ENCODE measurements at regions not wholly inside any gene's neighbourhood (a gene's known extent, or its start where the extent isn't known, plus 50 kb on each side); places are given as distances from the start of the nearest gene placed in this dataset.
"Not testable (repeated sequence)": the region's sequence is repeated elsewhere in the genome, so short reads cannot be mapped to it uniquely, and the experiment has no call there.

- TF ChIP-seq EP300 (IDR thresholded peaks at IDR 0.05; ENCODE audit: borderline replicate concordance in 1 of 2, low read depth in 1 of 2, low read length in 1 of 2), result no peak
- TF ChIP-seq TEAD4 (IDR thresholded peaks at IDR 0.05; ENCODE audit: borderline replicate concordance, insufficient read depth), result no peak
- TF ChIP-seq SMC3 (IDR thresholded peaks at IDR 0.05; ENCODE audit: low read depth, low read length), result peak; percentile 85
- TF ChIP-seq MAX (IDR thresholded peaks at IDR 0.05; ENCODE audit: low read depth), result no peak
- TF ChIP-seq PBX3 (IDR thresholded peaks at IDR 0.05), result no peak
Measured at GRCh38 chr13:46492946-46493345, 60.0 kb upstream of the LRCH1 start (continued).

GRCh38 chr13:46491641-46492040 is 61.3 kb upstream of the LRCH1 start:
- H3K27me3 ChIP-seq (ENCODE audit: insufficient read depth), result no peaks in the 10 kb centered on the region
- H3K4me2 ChIP-seq, result no peak overlapping the region
- no peak overlapping the region for H3K27ac ChIP-seq (ENCODE audit: low read depth in 2 of 2, low read length in 1 of 2)
- H3K9me3 ChIP-seq, result no peaks in the 10 kb centered on the region
- no peaks in the 10 kb centered on the region for H4K20me1 ChIP-seq (ENCODE audit: insufficient read depth)
- no peak overlapping the region for H2AFZ ChIP-seq (ENCODE audit: low read depth)
- WGBS (ENCODE audit: low lambda C conversion rate), result 91% methylated on average over 4 of the region's 4 CpGs
- no peaks in the 10 kb centered on the region for H3K9me2 ChIP-seq
- ChIA-PET POLR2A (no interaction called here), CTCF (interaction anchor here (0.7 to 3.6 kb wide), 12 partner anchors 38 to 256 kb away, joined by 3 to 34 read pairs (median 3); partner anchors contain the start of gene LRCH1)
- no peaks in the 10 kb centered on the region for H3K36me3 ChIP-seq (replicated peaks in 1 of 2; ENCODE audit: control insufficient read depth in 1 of 2, insufficient read depth in 2 of 2, low read length in 1 of 2)
- H3F3A ChIP-seq (replicated peaks; ENCODE audit: insufficient read depth), result peaks cover 18% of the 10 kb centered on the region
- H3K9ac ChIP-seq, result no peak overlapping the region
- peaks cover 10 to 15% of the 10 kb centered on the region in 2 experiments; a peak in 3 of 4 replicates for H3K4me1 ChIP-seq (ENCODE audit: control insufficient read depth in 1 of 2, insufficient read depth in 2 of 2, low read depth in 1 of 2, low read length in 1 of 2)
- TF ChIP-seq JUND (IDR thresholded peaks at IDR 0.05) (no peak), TAF1 (IDR thresholded peaks at IDR 0.05; ENCODE audit: borderline replicate concordance, low read depth, low read length) (no peak), SIN3A (IDR thresholded peaks at IDR 0.05; ENCODE audit: borderline replicate concordance, low read depth, low read length) (no peak), NRF1 (IDR thresholded peaks at IDR 0.05; ENCODE audit: low read depth, low read length) (no peak), EZH2phosphoT487 (IDR thresholded peaks at IDR 0.05; ENCODE audit: borderline replicate concordance, low read depth) (no peak), PBX3 (IDR thresholded peaks at IDR 0.05) (no peak), TEAD4 (IDR thresholded peaks at IDR 0.05; ENCODE audit: borderline replicate concordance, insufficient read depth) (no peak), REST (IDR thresholded peaks at IDR 0.05; ENCODE audit: low read depth, low read length) (no peak), FOXJ3 (CRISPR knock-in tag; IDR thresholded peaks at IDR 0.05) (no peak), CTCF (IDR thresholded peaks at IDR 0.05) (no peak), GABPA (IDR thresholded peaks at IDR 0.05; ENCODE audit: low read depth) (no peak), MEF2A (IDR thresholded peaks at IDR 0.05; ENCODE audit: borderline replicate concordance, low read depth) (no peak), RXRA (IDR thresholded peaks at IDR 0.05; ENCODE audit: borderline replicate concordance, low read depth) (no peak), SMC3 (IDR thresholded peaks at IDR 0.05; ENCODE audit: low read depth, low read length) (no peak), RCOR1 (IDR thresholded peaks at IDR 0.05; ENCODE audit: low read length) (no peak)
- DNase-seq, result no peak
- no peak overlapping the region for H3K4me3 ChIP-seq (ENCODE audit: low read depth in 2 of 2, low read length in 1 of 2)
- no peaks in the 10 kb centered on the region for H3K79me2 ChIP-seq (ENCODE audit: insufficient read depth)

GRCh38 chr13:46490713-46491112 is 62.3 kb upstream of the LRCH1 start:
- Histone ChIP-seq H3K4me2 (0 out of 2 replicates have a peak overlapping the region, but pooled peaks have one; percentile 65), H3K4me1 (ENCODE audit: control insufficient read depth in 1 of 2, insufficient read depth in 2 of 2, low read depth in 1 of 2, low read length in 1 of 2) (peaks cover 10 to 15% of the 10 kb centered on the region in 2 experiments; a peak in 3 of 4 replicates), H3F3A (replicated peaks; ENCODE audit: insufficient read depth) (peaks cover 18% of the 10 kb centered on the region)
- DNase-seq; POLR2A ChIA-PET; H3K27me3 ChIP-seq (ENCODE audit: insufficient read depth); H3K9ac ChIP-seq; H3K9me3 ChIP-seq; H3K27ac ChIP-seq (ENCODE audit: low read depth in 2 of 2, low read length in 1 of 2); H3K4me3 ChIP-seq (ENCODE audit: low read depth in 2 of 2, low read length in 1 of 2); H4K20me1 ChIP-seq (ENCODE audit: insufficient read depth); H3K79me2 ChIP-seq (ENCODE audit: insufficient read depth); H2AFZ ChIP-seq (ENCODE audit: low read depth); H3K36me3 ChIP-seq (replicated peaks in 1 of 2; ENCODE audit: control insufficient read depth in 1 of 2, insufficient read depth in 2 of 2, low read length in 1 of 2); H3K9me2 ChIP-seq: not testable (repeated sequence)
- 97% methylated on average over 14 of the region's 14 CpGs for WGBS (ENCODE audit: low lambda C conversion rate)
- CTCF ChIA-PET, result interaction anchor here (0.6 to 3.6 kb wide), 8 partner anchors 11 to 244 kb away, joined by 3 to 34 read pairs (median 4); partner anchors contain the start of gene LRCH1
